Mesenchymal stem cell (in vitro differentiated cells and primary cell): ENCODE measurements at regions not wholly inside any gene's neighbourhood (a gene's known extent, or its start where the extent isn't known, plus 50 kb on each side); places are given as distances from the start of the nearest gene placed in this dataset.
A peak's percentile ranks its signal among the peaks of the same experiment; 100 is the strongest.

Source experiments
- DNase-seq: peaks from one replicate; pipeline ENCODE4 v3.0.0-alpha.2; 2013
- H2AFZ ChIP-seq: one replicate; pipeline ENCODE4 v1.6.1; 2013; ENCODE audit warnings: low read depth, mild to moderate bottlenecking, control low read depth, inconsistent platforms, low read length, moderate library complexity
- H2AK5ac ChIP-seq: 2 replicates; pipeline ENCODE4 v1.6.1; 2013; ENCODE audit warnings: low read length, moderate library complexity, mild to moderate bottlenecking, inconsistent platforms; ENCODE audit not compliant: severe bottlenecking
- H2BK120ac ChIP-seq: one replicate; pipeline ENCODE4 v1.6.1; 2013; ENCODE audit warnings: low read depth, mild to moderate bottlenecking, inconsistent platforms, low read length, moderate library complexity
- H2BK12ac ChIP-seq, 2 experiments: one replicate each; pipeline ENCODE4 v1.6.1; 2013; ENCODE audit warnings: inconsistent platforms in 2 of 2, low read length in 2 of 2, mild to moderate bottlenecking in 2 of 2, moderate library complexity in 2 of 2, control low read depth in 1 of 2
- H2BK15ac ChIP-seq: one replicate; pipeline ENCODE4 v1.6.1; 2013; ENCODE audit warnings: mild to moderate bottlenecking, low read depth, inconsistent platforms; ENCODE audit not compliant: poor library complexity, severe bottlenecking
- H2BK5ac ChIP-seq: 2 replicates; pipeline ENCODE4 v1.6.1; 2013; ENCODE audit warnings: low read depth, mild to moderate bottlenecking, low read length, control low read depth, inconsistent platforms; ENCODE audit not compliant: poor library complexity, severe bottlenecking
- H3K14ac ChIP-seq, 2 experiments: one replicate each; pipeline ENCODE4 v1.6.1; 2013; ENCODE audit warnings: inconsistent platforms in 2 of 2, low read length in 2 of 2, control low read depth in 1 of 2, mild to moderate bottlenecking in 1 of 2, moderate library complexity in 1 of 2
- H3K18ac ChIP-seq, 2 experiments: one replicate each; pipeline ENCODE4 v1.6.1; 2013; ENCODE audit warnings: inconsistent platforms in 2 of 2, low read length in 2 of 2, control low read depth in 1 of 2, low read depth in 1 of 2, mild to moderate bottlenecking in 1 of 2
- H3K23ac ChIP-seq, 2 experiments: one replicate each; pipeline ENCODE4 v1.6.1; 2013; ENCODE audit warnings: inconsistent platforms in 2 of 2, low read length in 2 of 2, mild to moderate bottlenecking in 2 of 2, moderate library complexity in 2 of 2, control low read depth in 1 of 2
- H3K27ac ChIP-seq: 2 replicates; pipeline ENCODE4 v1.5.1; 2013; ENCODE audit warnings: mild to moderate bottlenecking, moderate library complexity, low read length, control low read depth, inconsistent platforms; ENCODE audit not compliant: poor library complexity, severe bottlenecking
- H3K27me3 ChIP-seq, 2 experiments: 2 replicates each; pipeline versions ENCODE4 v1.6.1 to v1.7.0; 2013; ENCODE audit warnings: low read length in 2 of 2, mild to moderate bottlenecking in 2 of 2, moderate library complexity in 2 of 2, control low read depth in 1 of 2, inconsistent platforms in 1 of 2; ENCODE audit not compliant: control insufficient read depth in 1 of 2, insufficient read depth in 1 of 2
- H3K36me3 ChIP-seq, 2 experiments: 2 replicates each; pipeline versions ENCODE4 v1.6.1 to v1.7.0; 2013; ENCODE audit warnings: low read length in 2 of 2, control low read depth in 1 of 2, inconsistent platforms in 1 of 2, low read depth in 1 of 2, mild to moderate bottlenecking in 1 of 2; ENCODE audit not compliant: insufficient read depth in 2 of 2, control insufficient read depth in 1 of 2
- H3K4ac ChIP-seq, 2 experiments: one replicate each; pipeline ENCODE4 v1.6.1; 2013; ENCODE audit warnings: inconsistent platforms in 2 of 2, low read length in 2 of 2, mild to moderate bottlenecking in 2 of 2, moderate library complexity in 2 of 2, control low read depth in 1 of 2, low read depth in 1 of 2
- H3K4me1 ChIP-seq: 2 replicates; pipeline ENCODE4 v1.6.1; 2013; ENCODE audit warnings: low read depth, low read length, control low read depth; ENCODE audit not compliant: control insufficient read depth, insufficient read depth
- H3K4me2 ChIP-seq: 2 replicates; pipeline ENCODE4 v1.6.1; 2013; ENCODE audit warnings: low read length, mild to moderate bottlenecking, inconsistent platforms; ENCODE audit not compliant: poor library complexity, severe bottlenecking
- H3K4me3 ChIP-seq, 2 experiments: 2 replicates each; pipeline versions ENCODE4 v1.5.1 to v1.7.0; 2013; ENCODE audit warnings: low read length in 2 of 2, mild to moderate bottlenecking in 2 of 2, control low read depth in 1 of 2, low read depth in 1 of 2; ENCODE audit not compliant: insufficient read depth in 1 of 2
- H3K79me1 ChIP-seq: replicated peaks from 2 replicates; pipeline ENCODE4 v1.6.1; 2013; ENCODE audit warnings: mild to moderate bottlenecking, control low read depth, low read length, inconsistent platforms; ENCODE audit not compliant: poor library complexity, severe bottlenecking
- H3K9ac ChIP-seq: 2 replicates; pipeline ENCODE4 v1.7.0; 2013; ENCODE audit warnings: mild to moderate bottlenecking, low read length, moderate library complexity
- H3K9me3 ChIP-seq: 2 replicates; pipeline ENCODE4 v1.7.0; 2013; ENCODE audit warnings: mild to moderate bottlenecking, low read length; ENCODE audit not compliant: control insufficient read depth
- H4K8ac ChIP-seq: one replicate; pipeline ENCODE4 v1.6.1; 2013; ENCODE audit warnings: inconsistent platforms, mild to moderate bottlenecking, low read length, moderate library complexity
- H4K91ac ChIP-seq: one replicate; pipeline ENCODE4 v1.6.1; 2013; ENCODE audit warnings: mild to moderate bottlenecking, low read length, inconsistent platforms
- WGBS: methylation state at CpG from one replicate; pipeline ENCODE4 v1.1.7; 2013; ENCODE audit warnings: mixed read lengths; 5-methylcytosine and 5-hydroxymethylcytosine counted together

DNA sequence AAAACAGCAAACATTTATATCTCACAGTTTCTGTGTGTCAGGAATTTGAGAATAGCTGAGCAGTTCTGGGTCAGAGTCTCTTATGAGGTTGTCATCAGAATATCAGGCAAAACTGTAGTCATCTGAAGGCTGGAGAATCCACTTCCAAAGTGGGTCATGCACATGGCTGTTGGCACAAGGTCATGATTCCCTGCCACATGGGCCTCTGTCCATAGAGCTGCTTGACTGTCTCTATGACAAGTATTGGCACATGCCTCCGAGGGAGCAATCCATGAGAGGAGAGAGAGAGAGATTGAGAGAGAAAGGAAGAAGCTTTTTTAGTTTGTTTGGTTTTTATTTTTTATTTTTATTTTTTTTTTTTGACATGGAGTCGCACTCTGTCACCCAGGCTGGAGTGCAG is 101.8 kb upstream of the DDX18 start:
- Histone ChIP-seq H3K27me3 (no peaks in the 10 kb centered on the region), H3K23ac (no peak overlapping the region), H3K9me3 (no peaks in the 10 kb centered on the region), H3K36me3 (no peaks in the 10 kb centered on the region), H2BK120ac (no peak overlapping the region), H3K79me1 (no peaks in the 10 kb centered on the region), H3K9ac (no peak overlapping the region), H2BK12ac (no peak overlapping the region), H3K27ac (no peak overlapping the region), H3K4me3 (no peak overlapping the region), H2AFZ (no peak overlapping the region), H2AK5ac (no peak overlapping the region), H3K4me1 (no peaks in the 10 kb centered on the region), H2BK5ac (no peak overlapping the region), H3K4me2 (no peak overlapping the region), H3K14ac (no peak overlapping the region), H3K4ac (no peak overlapping the region), H4K8ac (no peak overlapping the region), H4K91ac (no peak overlapping the region), H2BK15ac (no peak overlapping the region), H3K18ac (no peak overlapping the region)
- WGBS: no CpG with 5 or more reads among the region's 2 CpGs
- DNase-seq: no peak

DNA sequence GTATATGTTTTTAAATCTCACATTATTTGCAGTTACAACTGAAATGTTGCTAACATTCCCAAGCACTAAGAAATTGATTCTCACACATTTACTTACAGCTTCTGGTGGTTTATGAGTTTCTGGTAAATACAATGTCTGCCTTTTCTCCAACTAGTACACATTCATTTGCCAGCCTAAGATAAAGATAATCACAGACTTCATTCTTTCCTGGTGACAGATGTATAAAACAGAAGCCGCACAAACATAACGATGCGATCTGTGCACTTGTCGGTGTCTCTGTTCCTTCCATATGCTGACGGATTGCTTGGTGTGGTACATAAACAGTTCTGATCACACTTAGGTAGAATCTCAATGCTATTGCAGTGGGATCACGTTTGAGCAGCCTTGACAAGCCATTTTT is 100.4 kb upstream of the DDX18 start:
- H3K18ac ChIP-seq: no peak overlapping the region
- H4K91ac ChIP-seq: no peak overlapping the region
- WGBS: 38% methylated on average over 6 of the region's 6 CpGs
- H2BK15ac ChIP-seq: no peak overlapping the region
- H3K9ac ChIP-seq: no peak overlapping the region
- H3K4me3 ChIP-seq: no peak overlapping the region
- no peak overlapping the region for H2BK5ac ChIP-seq
- H3K36me3 ChIP-seq: no peaks in the 10 kb centered on the region
- H3K9me3 ChIP-seq: no peaks in the 10 kb centered on the region
- no peaks in the 10 kb centered on the region for H3K4me1 ChIP-seq
- H2AFZ ChIP-seq: no peak overlapping the region
- no peak overlapping the region for H3K27ac ChIP-seq
- no peaks in the 10 kb centered on the region for H3K79me1 ChIP-seq
- no peaks in the 10 kb centered on the region for H3K27me3 ChIP-seq
- no peak overlapping the region for H4K8ac ChIP-seq
- peak; percentile 1 for DNase-seq
- no peak overlapping the region for H2BK120ac ChIP-seq
- H2BK12ac ChIP-seq: no peak overlapping the region
- no peak overlapping the region for H2AK5ac ChIP-seq
- H3K14ac ChIP-seq: no peak overlapping the region
- no peak overlapping the region for H3K4ac ChIP-seq
- no peak overlapping the region for H3K4me2 ChIP-seq
- no peak overlapping the region for H3K23ac ChIP-seq

DNA sequence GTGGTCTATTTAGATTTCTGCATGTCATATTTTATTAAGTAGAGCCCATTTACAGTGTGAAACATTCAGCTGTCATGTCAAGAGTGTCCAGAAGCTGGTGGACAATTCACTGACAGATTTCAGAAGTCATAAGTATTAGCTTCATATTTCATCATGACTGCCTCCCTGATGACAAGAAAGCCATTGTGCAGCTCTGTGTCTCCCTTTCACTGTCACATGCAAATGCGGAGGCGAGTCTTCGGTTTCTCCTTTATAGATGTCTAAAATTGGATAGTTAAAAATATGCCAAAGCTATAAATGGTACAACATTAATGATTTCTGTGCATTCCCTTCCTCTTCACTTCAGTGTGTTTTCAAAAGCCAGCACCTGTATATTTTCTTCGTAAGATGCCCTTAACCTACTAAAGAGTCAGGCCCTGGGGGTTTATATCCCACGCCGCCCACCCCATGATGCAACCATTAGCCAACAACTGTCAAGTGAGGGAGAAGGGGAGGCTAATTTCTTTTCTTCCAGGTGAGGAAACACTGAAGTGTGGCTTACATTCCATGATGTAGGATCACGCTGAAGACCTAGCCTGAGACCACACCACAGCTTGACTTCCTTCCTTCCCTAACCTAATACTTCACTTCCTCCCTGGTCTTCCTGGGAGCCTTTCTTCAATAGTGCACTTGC is 99.6 kb upstream of the DDX18 start:
- WGBS: 92% methylated on average over 4 of the region's 7 CpGs
- no peak overlapping the region for H3K23ac ChIP-seq
- H2AFZ ChIP-seq: no peak overlapping the region
- no peak overlapping the region for H3K9ac ChIP-seq
- H3K4ac ChIP-seq: no peak overlapping the region
- H2BK120ac ChIP-seq: no peak overlapping the region
- no peak for DNase-seq
- no peaks in the 10 kb centered on the region for H3K36me3 ChIP-seq
- no peak overlapping the region for H4K8ac ChIP-seq
- H4K91ac ChIP-seq: no peak overlapping the region
- H3K9me3 ChIP-seq: no peaks in the 10 kb centered on the region
- H3K18ac ChIP-seq: no peak overlapping the region
- H3K4me1 ChIP-seq: no peaks in the 10 kb centered on the region
- no peak overlapping the region for H3K4me3 ChIP-seq
- no peak overlapping the region for H3K27ac ChIP-seq
- no peaks in the 10 kb centered on the region for H3K79me1 ChIP-seq
- H2BK12ac ChIP-seq: no peak overlapping the region
- H3K27me3 ChIP-seq: no peaks in the 10 kb centered on the region
- H3K4me2 ChIP-seq: no peak overlapping the region
- no peak overlapping the region for H3K14ac ChIP-seq
- no peak overlapping the region for H2BK5ac ChIP-seq
- no peak overlapping the region for H2BK15ac ChIP-seq
- no peak overlapping the region for H2AK5ac ChIP-seq

DNA sequence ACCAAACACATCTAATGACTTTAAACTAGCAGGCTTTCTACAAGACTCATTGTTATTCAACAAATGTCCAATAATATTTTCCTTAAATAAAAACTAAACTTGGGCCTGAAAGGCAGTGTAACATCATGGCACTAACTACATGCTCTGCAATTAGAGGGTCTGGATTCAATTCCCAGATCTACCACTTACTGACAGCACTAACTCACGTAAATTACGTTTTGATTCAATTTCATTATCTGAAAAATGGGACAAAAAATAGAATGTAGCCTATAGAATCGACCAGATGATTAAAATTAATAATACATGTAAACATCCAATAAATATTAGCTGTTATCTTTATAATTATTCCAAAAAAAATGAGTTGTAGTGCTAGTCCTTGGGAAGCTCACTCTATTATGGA is 98.0 kb upstream of the DDX18 start:
- Histone ChIP-seq H2BK120ac (no peak overlapping the region), H3K79me1 (no peaks in the 10 kb centered on the region), H3K36me3 (no peaks in the 10 kb centered on the region), H3K4me3 (no peak overlapping the region), H3K27me3 (no peaks in the 10 kb centered on the region), H2BK15ac (no peak overlapping the region), H3K18ac (no peak overlapping the region), H3K23ac (no peak overlapping the region), H2AK5ac (no peak overlapping the region), H3K14ac (no peak overlapping the region), H2AFZ (no peak overlapping the region), H2BK12ac (no peak overlapping the region), H3K4me2 (no peak overlapping the region), H3K4me1 (no peaks in the 10 kb centered on the region), H2BK5ac (no peak overlapping the region), H3K4ac (no peak overlapping the region), H3K9ac (no peak overlapping the region), H3K27ac (no peak overlapping the region), H4K91ac (no peak overlapping the region), H3K9me3 (no peaks in the 10 kb centered on the region), H4K8ac (no peak overlapping the region)
- no CpG with 5 or more reads among the region's 3 CpGs for WGBS
- no peak for DNase-seq
